Pulmonary artery endothelial cell (primary cell): ENCODE measurements at regions not wholly inside any gene's neighbourhood (a gene's known extent, or its start where the extent isn't known, plus 50 kb on each side); places are given as distances from the start of the nearest gene placed in this dataset.
"Not testable (repeated sequence)": the region's sequence is repeated elsewhere in the genome, so short reads cannot be mapped to it uniquely, and the experiment has no call there.

Experiments used
- DNase-seq: peaks from one replicate; pipeline ENCODE4 v3.0.0-alpha.2; 2011; ENCODE audit warnings: low read depth, low spot score

- no peak for DNase-seq
Observed at GRCh38 chr2:176424746-176425145, 155.5 kb downstream of the MTX2 start.

GRCh38 chr2:176427549-176427948 lies 158.3 kb downstream of the MTX2 start:
- DNase-seq = no peak

DNA sequence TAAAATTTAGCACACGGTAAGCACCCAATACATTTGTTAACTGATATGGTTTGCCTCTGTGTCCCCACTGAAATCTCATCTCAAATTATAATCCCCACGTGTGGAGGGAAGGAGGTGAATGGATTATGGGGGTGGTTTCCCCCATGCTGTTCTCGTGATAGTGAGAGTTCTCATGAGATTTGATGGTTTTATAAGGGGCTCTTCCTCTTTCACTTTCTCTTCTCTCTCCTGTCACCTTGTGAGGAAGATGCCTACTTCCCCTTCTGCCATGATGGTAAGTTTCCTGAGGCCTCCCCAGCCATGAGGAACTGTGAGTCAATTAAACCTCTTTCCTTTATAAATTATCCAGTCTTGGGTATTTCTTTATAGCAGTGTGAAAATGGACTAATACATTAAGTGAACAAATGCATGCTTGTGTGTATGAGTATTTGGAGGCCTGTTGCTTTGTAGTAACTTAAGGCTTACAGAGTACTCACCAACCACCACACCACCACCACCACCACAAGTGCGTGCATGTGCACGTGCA lies 159.8 kb downstream of the MTX2 start:
- DNase-seq = not testable (repeated sequence)

- no peak for DNase-seq
Observed at GRCh38 chr2:176432434-176432833, 163.2 kb downstream of the MTX2 start.

DNA sequence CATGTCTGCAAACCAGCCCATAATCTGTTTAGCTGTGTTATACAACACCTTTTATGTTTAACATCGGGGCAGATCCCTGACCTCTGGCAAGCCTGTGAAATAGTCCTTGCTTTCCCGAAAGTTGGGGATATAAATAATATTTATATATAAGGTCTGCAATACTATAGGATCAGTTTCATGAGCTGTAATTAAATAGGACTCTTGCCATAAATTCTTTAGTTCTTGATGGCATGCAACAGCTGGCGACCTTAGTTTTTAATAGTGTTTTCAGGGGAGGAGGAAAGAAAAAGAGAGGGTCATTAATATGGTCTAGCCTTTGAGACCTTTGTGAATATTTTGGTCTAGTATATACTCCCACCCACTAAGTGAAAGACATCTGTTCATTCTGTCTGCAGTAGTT lies 166.5 kb downstream of the MTX2 start:
- no peak for DNase-seq

DNA sequence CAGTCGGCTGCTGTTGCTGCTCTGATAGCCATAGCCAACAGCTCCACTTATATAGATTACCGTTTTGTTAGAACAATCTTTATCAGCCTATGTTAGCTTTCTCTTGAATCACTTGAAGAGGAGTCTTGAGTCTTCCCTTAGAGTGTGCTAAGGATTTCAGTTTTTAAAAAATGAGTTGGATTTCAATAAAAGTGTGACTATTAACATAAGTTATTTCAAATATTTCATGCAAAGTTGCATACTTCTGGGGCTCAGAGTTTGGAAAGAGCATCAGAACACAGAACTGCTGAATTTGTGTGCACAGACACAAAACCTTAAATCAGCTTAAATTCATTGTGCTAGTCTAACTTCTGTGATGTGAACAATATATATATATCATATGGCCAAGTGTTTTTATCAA lies 174.7 kb downstream of the MTX2 start:
- no peak for DNase-seq

DNA sequence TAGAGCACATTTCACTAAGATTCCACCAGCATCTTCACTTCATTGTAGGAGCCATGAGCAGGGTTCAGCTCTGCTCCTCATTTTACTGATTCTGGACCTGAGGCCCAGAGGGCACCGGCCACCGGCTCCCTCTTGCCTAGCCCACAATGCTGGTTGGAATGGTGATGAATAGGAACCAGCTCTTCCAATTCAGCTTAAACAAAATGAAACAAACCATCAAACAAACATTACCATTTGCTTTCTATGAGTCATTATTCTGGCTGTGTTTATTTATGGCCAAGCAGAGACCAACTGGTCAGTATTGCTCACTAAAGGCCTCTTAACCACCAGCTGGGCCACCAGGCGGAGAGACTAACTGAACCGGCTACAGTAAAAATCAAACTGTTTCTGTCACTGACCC lies 176.7 kb downstream of the MTX2 start:
- no peak for DNase-seq

- no peak for DNase-seq
Observed at GRCh38 chr2:176446718-176447414, 177.6 kb downstream of the MTX2 start.

- no peak for DNase-seq
Observed at GRCh38 chr2:176447616-176448015, 178.4 kb downstream of the MTX2 start.

- DNase-seq = no peak
Observed at GRCh38 chr2:176449852-176450251, 180.6 kb downstream of the MTX2 start.

DNA sequence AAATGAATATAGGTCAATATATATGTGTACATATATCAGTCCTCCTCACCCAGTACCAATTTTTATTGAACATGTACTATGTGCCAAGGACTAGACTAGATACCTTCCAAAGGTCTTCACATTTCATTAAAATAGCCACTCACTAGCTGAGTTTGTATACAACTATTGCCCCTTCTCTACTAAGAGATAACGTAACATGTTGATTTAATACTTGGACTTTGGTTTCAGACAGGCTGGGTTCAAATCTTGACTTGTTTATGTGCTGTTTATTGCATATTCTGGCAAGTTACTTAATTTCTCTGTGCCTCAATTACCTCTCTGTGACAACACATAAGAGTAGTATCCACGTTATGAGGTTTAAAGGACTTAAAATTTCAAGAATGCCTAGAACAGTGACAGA lies 184.5 kb downstream of the MTX2 start:
- no peak for DNase-seq

GRCh38 chr2:176454893-176455815 lies 185.9 kb downstream of the MTX2 start:
- DNase-seq = peak; percentile 29

GRCh38 chr2:176455816-176456291 lies 186.6 kb downstream of the MTX2 start:
- DNase-seq = no peak

- no peak for DNase-seq
Observed at GRCh38 chr2:176457481-176457880, 188.2 kb downstream of the MTX2 start.

GRCh38 chr2:176461098-176461808 lies 192.0 kb downstream of the MTX2 start:
- no peak for DNase-seq

- DNase-seq = no peak
Observed at GRCh38 chr2:176461809-176462670, 192.8 kb downstream of the MTX2 start.

DNA sequence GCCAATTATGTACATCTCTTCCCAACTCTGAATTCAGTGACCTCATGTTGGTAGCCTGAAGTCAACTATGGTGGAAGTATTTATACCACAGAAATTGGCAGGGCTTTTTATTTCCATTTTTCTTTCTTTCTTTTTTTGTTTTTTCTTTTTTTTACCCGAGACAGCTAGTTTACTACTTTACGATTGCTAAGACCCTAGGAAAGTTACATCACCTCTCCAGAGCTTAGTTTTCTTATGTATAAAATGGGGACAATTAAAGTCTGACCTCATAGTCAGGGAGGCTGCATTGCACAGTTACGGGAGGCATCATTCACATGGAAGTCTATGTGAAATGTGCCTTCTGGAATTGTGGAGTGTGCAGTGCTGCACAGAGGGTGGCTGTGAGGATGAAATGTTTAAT lies 194.3 kb downstream of the MTX2 start:
- DNase-seq = no peak

DNA sequence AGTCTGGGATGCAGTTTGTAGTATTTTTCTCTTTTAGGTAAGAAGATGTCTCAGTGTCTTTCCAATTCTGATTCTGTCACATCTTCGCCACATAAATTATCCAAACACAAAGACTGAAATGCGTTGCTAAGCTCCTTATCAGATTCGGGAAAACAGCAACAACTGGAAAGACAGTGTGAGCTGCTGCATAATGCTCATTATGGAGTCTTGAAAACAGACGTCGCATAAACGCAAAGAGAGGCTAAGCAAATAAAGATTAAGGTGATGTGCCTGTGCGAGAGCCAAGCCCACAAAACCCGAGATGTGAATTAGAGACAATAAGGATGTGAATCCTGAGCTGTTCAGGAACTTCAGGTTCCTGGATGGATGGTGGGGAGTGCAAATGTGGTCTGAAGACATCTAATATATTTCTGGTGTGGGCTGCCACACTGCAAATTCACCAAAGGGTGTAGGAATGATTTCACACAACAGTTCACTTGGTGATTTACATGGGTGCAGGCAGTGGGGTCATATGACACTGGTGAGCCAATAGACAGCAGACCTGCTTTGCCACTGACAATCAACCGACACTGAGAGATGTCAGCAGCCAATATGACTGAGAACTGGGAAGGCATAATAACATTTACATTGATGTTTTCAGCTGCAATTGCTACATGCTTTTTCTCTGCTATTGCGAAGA lies 195.8 kb downstream of the MTX2 start:
- DNase-seq = no peak

DNA sequence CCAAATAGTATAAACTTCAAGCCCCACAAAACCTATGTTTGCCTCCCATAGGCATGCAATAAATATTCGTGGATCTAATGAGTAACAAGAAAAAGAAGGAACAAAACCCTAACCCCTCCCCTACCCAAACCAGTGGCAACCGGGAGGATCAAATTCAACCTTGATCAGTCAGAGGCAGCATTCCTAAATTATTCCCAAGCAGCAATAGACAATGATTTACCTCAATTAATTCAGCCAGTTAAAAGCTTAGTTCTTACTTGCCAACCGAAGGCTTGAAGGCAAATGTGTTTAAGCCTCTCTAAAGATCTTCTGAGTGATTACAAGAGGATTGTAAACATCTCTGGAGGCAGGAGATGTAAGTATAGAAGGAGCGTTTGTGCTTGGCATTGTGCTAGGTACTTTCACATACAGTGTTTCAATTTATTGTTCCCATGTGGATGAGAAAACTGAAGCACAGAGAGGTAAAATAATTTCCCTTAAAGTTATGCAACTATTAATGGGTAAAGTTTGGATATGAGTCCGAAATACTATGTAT lies 197.7 kb downstream of the MTX2 start:
- no peak for DNase-seq

GRCh38 chr2:176467595-176467994 lies 198.4 kb downstream of the MTX2 start:
- DNase-seq = no peak
